22Rv1 (cell line): ENCODE measurements at regions not wholly inside any gene's neighbourhood (a gene's known extent, or its start where the extent isn't known, plus 50 kb on each side); places are given as distances from the start of the nearest gene placed in this dataset.
A peak's percentile ranks its signal among the peaks of the same experiment; 100 is the strongest.

Source experiments
- H3K27ac ChIP-seq: fragments of 450-650 bp; 2 replicates; pipeline ENCODE4 v1.5.1; 2017
- ZFX ChIP-seq: fragments of 450-650 bp; IDR thresholded peaks from 2 replicates; pipeline ENCODE4 v1.6.1; 2017; ENCODE audit warnings: antibody characterized with exemption, borderline replicate concordance
- TF ChIP-seq, protein P1 (sequence below): fragments of 450-650 bp; IDR thresholded peaks from 2 replicates; pipeline ENCODE4 v1.5.1; 2017; ENCODE audit warnings: mild to moderate bottlenecking

- TF ChIP-seq, protein P1, sequence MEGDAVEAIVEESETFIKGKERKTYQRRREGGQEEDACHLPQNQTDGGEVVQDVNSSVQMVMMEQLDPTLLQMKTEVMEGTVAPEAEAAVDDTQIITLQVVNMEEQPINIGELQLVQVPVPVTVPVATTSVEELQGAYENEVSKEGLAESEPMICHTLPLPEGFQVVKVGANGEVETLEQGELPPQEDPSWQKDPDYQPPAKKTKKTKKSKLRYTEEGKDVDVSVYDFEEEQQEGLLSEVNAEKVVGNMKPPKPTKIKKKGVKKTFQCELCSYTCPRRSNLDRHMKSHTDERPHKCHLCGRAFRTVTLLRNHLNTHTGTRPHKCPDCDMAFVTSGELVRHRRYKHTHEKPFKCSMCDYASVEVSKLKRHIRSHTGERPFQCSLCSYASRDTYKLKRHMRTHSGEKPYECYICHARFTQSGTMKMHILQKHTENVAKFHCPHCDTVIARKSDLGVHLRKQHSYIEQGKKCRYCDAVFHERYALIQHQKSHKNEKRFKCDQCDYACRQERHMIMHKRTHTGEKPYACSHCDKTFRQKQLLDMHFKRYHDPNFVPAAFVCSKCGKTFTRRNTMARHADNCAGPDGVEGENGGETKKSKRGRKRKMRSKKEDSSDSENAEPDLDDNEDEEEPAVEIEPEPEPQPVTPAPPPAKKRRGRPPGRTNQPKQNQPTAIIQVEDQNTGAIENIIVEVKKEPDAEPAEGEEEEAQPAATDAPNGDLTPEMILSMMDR = no peak
- no peak for TF ChIP-seq ZFX
- H3K27ac ChIP-seq = no peak overlapping the region
These were observed 810.2 kb downstream of the MAFB start for GRCh38 chr20:39878809-39879208.

GRCh38 chr20:39878320-39878719, 810.7 kb downstream of the MAFB start:
- TF ChIP-seq, protein P1 = no peak
- no peak for TF ChIP-seq ZFX

GRCh38 chr20:39877788-39878187, 811.2 kb downstream of the MAFB start:
- TF ChIP-seq ZFX = no peak
- TF ChIP-seq, protein P1 = no peak
- no peak overlapping the region for H3K27ac ChIP-seq

More at GRCh38 chr20:39878320-39878719, 810.7 kb downstream of the MAFB start:
- no peak overlapping the region for H3K27ac ChIP-seq

- H3K27ac ChIP-seq = no peak overlapping the region
- TF ChIP-seq ZFX = no peak
- TF ChIP-seq, protein P1 = no peak
These were observed 811.9 kb downstream of the MAFB start for GRCh38 chr20:39876976-39877635.

- no peak for TF ChIP-seq ZFX
- TF ChIP-seq, protein P1 = no peak
- H3K27ac ChIP-seq = no peak overlapping the region
These were observed 813.4 kb downstream of the MAFB start for GRCh38 chr20:39875492-39876110.

- no peak overlapping the region for H3K27ac ChIP-seq
- TF ChIP-seq, protein P1 = peak; percentile 92
- TF ChIP-seq ZFX = no peak
These were observed 814.8 kb downstream of the MAFB start for GRCh38 chr20:39874049-39874893.

DNA sequence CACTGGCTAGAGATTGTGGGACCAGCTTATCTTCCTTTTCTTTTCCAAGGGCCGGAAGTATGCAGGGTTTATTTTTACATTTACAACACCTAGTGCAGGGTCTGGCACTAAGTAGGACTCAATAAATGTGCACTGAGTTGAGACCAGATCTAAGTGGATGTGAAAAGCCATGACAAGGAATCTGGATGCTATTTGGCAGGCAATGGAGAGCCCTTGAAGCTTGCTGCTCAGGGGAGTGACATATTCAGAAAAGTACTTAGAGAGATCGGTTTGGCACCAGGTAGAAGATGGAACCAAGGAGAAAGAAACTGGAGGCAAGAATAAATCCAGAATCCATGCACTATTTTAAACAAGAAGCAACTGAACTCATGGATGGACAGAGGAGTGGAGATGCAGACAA, 815.8 kb downstream of the MAFB start:
- TF ChIP-seq ZFX = no peak
- TF ChIP-seq, protein P1 = no peak
- no peak overlapping the region for H3K27ac ChIP-seq
